Neural progenitor cell (in vitro differentiated cells): ENCODE measurements at regions not wholly inside any gene's neighbourhood (a gene's known extent, or its start where the extent isn't known, plus 50 kb on each side); places are given as distances from the start of the nearest gene placed in this dataset.

Experiments
- DNase-seq: peaks from one replicate; pipeline ENCODE4 v3.0.0-alpha.2; 2016; ENCODE audit warnings: low spot score
- H2AFZ ChIP-seq: fragments of 200-600 bp; sonication (generic); replicated peaks from 2 replicates; pipeline ENCODE4 v1.6.1; 2016; ENCODE audit warnings: antibody characterized with exemption
- H3F3A ChIP-seq: fragments of 200-600 bp; sonication (generic); 2 replicates; pipeline ENCODE4 v1.6.1; 2016; ENCODE audit warnings: antibody characterized with exemption, low read depth
- H3K27ac ChIP-seq: fragments of 200-600 bp; sonication (generic); 2 replicates; pipeline ENCODE4 v1.5.1; 2016; ENCODE audit warnings: mild to moderate bottlenecking
- H3K27me3 ChIP-seq: fragments of 200-600 bp; sonication (generic); 2 replicates; pipeline ENCODE4 v1.6.1; 2016; ENCODE audit warnings: mild to moderate bottlenecking, moderate library complexity
- H3K36me3 ChIP-seq: fragments of 200-600 bp; sonication (generic); 2 replicates; pipeline ENCODE4 v1.5.1; 2016
- H3K4me1 ChIP-seq: fragments of 200-600 bp; sonication (generic); 2 replicates; pipeline ENCODE4 v1.6.1; 2016; ENCODE audit warnings: mixed run types
- H3K4me2 ChIP-seq: fragments of 200-600 bp; sonication (generic); 2 replicates; pipeline ENCODE4 v1.6.1; 2016
- H3K4me3 ChIP-seq: fragments of 200-600 bp; sonication (generic); 2 replicates; pipeline ENCODE4 v1.5.1; 2016
- H3K79me2 ChIP-seq: fragments of 200-600 bp; sonication (generic); 2 replicates; pipeline ENCODE4 v1.6.1; 2016; ENCODE audit warnings: low read depth
- H3K9ac ChIP-seq: fragments of 200-600 bp; sonication (generic); 2 replicates; pipeline ENCODE4 v1.6.1; 2016
- H3K9me3 ChIP-seq: fragments of 200-600 bp; sonication (generic); 2 replicates; pipeline ENCODE4 v1.5.1; 2016; ENCODE audit warnings: low read depth
- H4K20me1 ChIP-seq: fragments of 200-600 bp; sonication (generic); 2 replicates; pipeline ENCODE4 v1.6.1; 2016; ENCODE audit warnings: low read depth
- H3K27ac Mint-ChIP-seq: 3 replicates; pipeline ENCODE4 v1.8.0; 2021; ENCODE audit warnings: mixed read lengths
- H3K27me3 Mint-ChIP-seq: 2 replicates; pipeline ENCODE4 v1.8.0; 2022; ENCODE audit warnings: low read depth, mild to moderate bottlenecking, inconsistent platforms, moderate library complexity, mixed read lengths; ENCODE audit not compliant: insufficient read depth
- H3K36me3 Mint-ChIP-seq: 3 replicates; pipeline ENCODE4 v1.8.0; 2021; ENCODE audit warnings: mixed read lengths
- H3K4me1 Mint-ChIP-seq: 3 replicates; pipeline ENCODE4 v1.8.0; 2021; ENCODE audit warnings: mixed read lengths
- H3K4me3 Mint-ChIP-seq: 3 replicates; pipeline ENCODE4 v1.8.0; 2021; ENCODE audit warnings: mild to moderate bottlenecking, moderate library complexity, mixed read lengths
- H3K9me3 Mint-ChIP-seq: 3 replicates; pipeline ENCODE4 v1.8.0; 2020; ENCODE audit warnings: mixed read lengths
- EZH2 ChIP-seq: fragments of 200-600 bp; sonication (generic); IDR thresholded peaks from 2 replicates; pipeline ENCODE4 v1.6.1; 2017; ENCODE audit warnings: antibody characterized with exemption, mild to moderate bottlenecking, moderate library complexity
- EZH2phosphoT487 ChIP-seq: fragments of 200-600 bp; sonication (generic); IDR thresholded peaks from 2 replicates; pipeline ENCODE4 v1.6.1; 2017; ENCODE audit warnings: antibody characterized with exemption
- TF ChIP-seq, protein P1 (sequence below): fragments of 200-600 bp; sonication (generic); IDR thresholded peaks from 2 replicates; pipeline ENCODE4 v1.5.1; 2017; ENCODE audit warnings: antibody characterized with exemption, mild to moderate bottlenecking

DNA sequence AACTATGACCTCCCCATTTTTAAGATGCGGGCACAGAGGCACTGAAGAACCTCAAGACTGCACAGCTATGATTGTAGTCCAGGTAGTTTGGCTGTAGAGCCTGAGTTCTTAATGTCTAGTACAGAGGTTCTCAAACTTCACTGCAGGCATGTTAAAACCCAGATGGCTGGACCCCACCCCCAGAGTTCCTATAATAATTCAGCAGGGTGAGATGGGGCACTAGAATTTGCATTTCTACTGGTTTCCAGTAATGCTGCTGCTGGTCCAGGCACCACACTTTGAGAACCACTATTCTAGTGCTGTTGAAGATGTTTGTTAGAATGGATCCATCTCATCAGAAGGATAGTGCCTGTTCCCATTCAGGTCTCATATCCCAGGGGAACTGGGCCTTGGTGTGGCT is 274.9 kb downstream of the ABHD5 start:
- TF ChIP-seq EZH2 = no peak
- no peak for TF ChIP-seq EZH2phosphoT487
- TF ChIP-seq, protein P1, sequence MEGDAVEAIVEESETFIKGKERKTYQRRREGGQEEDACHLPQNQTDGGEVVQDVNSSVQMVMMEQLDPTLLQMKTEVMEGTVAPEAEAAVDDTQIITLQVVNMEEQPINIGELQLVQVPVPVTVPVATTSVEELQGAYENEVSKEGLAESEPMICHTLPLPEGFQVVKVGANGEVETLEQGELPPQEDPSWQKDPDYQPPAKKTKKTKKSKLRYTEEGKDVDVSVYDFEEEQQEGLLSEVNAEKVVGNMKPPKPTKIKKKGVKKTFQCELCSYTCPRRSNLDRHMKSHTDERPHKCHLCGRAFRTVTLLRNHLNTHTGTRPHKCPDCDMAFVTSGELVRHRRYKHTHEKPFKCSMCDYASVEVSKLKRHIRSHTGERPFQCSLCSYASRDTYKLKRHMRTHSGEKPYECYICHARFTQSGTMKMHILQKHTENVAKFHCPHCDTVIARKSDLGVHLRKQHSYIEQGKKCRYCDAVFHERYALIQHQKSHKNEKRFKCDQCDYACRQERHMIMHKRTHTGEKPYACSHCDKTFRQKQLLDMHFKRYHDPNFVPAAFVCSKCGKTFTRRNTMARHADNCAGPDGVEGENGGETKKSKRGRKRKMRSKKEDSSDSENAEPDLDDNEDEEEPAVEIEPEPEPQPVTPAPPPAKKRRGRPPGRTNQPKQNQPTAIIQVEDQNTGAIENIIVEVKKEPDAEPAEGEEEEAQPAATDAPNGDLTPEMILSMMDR = no peak
- Histone ChIP-seq H3K4me2 (no peak overlapping the region), H3K27ac (no peak overlapping the region), H3K4me3 (no peak overlapping the region), H3F3A (no peaks in the 10 kb centered on the region), H3K79me2 (no peaks in the 10 kb centered on the region), H3K9ac (no peak overlapping the region), H2AFZ (no peak overlapping the region), H3K27me3 (no peaks in the 10 kb centered on the region), H4K20me1 (no peaks in the 10 kb centered on the region), H3K4me1 (no peaks in the 10 kb centered on the region), H3K9me3 (no peaks in the 10 kb centered on the region), H3K36me3 (no peaks in the 10 kb centered on the region)
- H3K27ac Mint-ChIP-seq = no peak overlapping the region
- no peak overlapping the region for H3K4me3 Mint-ChIP-seq
- H3K36me3 Mint-ChIP-seq = no peaks in the 10 kb centered on the region
- no peaks in the 10 kb centered on the region for H3K9me3 Mint-ChIP-seq
- H3K27me3 Mint-ChIP-seq = peaks cover 2% of the 10 kb centered on the region
- peaks cover 12% of the 10 kb centered on the region for H3K4me1 Mint-ChIP-seq
- DNase-seq = no peak

- Mint-ChIP-seq H3K4me1 (peaks cover 9% of the 10 kb centered on the region), H3K36me3 (no peaks in the 10 kb centered on the region), H3K4me3 (no peak overlapping the region), H3K27ac (no peak overlapping the region), H3K9me3 (no peaks in the 10 kb centered on the region), H3K27me3 (peaks cover 2% of the 10 kb centered on the region)
- Histone ChIP-seq H2AFZ (no peak overlapping the region), H3K4me2 (no peak overlapping the region), H3K4me3 (no peak overlapping the region), H3K79me2 (no peaks in the 10 kb centered on the region), H4K20me1 (no peaks in the 10 kb centered on the region), H3K9ac (no peak overlapping the region), H3K4me1 (no peaks in the 10 kb centered on the region), H3K27ac (no peak overlapping the region), H3F3A (no peaks in the 10 kb centered on the region), H3K27me3 (no peaks in the 10 kb centered on the region), H3K36me3 (no peaks in the 10 kb centered on the region), H3K9me3 (no peaks in the 10 kb centered on the region)
- DNase-seq = no peak
- TF ChIP-seq EZH2 (no peak), EZH2phosphoT487 (no peak)
- TF ChIP-seq, protein P1 = no peak
These were observed 275.4 kb downstream of the ABHD5 start for GRCh38 chr3:43966126-43966525.

GRCh38 chr3:43966530-43966929 is 275.2 kb upstream of the TOPAZ1 start:
- no peak overlapping the region for H3K27ac Mint-ChIP-seq
- Histone ChIP-seq H3K9me3 (no peaks in the 10 kb centered on the region), H3K4me1 (no peaks in the 10 kb centered on the region), H3K79me2 (no peaks in the 10 kb centered on the region), H3K4me3 (no peak overlapping the region), H3F3A (no peaks in the 10 kb centered on the region), H3K27ac (no peak overlapping the region), H2AFZ (no peak overlapping the region), H3K9ac (no peak overlapping the region), H4K20me1 (no peaks in the 10 kb centered on the region), H3K27me3 (no peaks in the 10 kb centered on the region), H3K4me2 (no peak overlapping the region), H3K36me3 (no peaks in the 10 kb centered on the region)
- H3K4me3 Mint-ChIP-seq = no peak overlapping the region
- no peak for TF ChIP-seq EZH2phosphoT487
- TF ChIP-seq, protein P1 = no peak
- no peak for TF ChIP-seq EZH2
- no peaks in the 10 kb centered on the region for H3K9me3 Mint-ChIP-seq
- peaks cover 2% of the 10 kb centered on the region for H3K27me3 Mint-ChIP-seq
- DNase-seq = no peak
- H3K4me1 Mint-ChIP-seq = peaks cover 9% of the 10 kb centered on the region
- no peaks in the 10 kb centered on the region for H3K36me3 Mint-ChIP-seq
